ENCODE measurements at regions not wholly inside any gene's neighbourhood (a gene's known extent, or its start where the extent isn't known, plus 50 kb on each side); places are given as distances from the start of the nearest gene placed in this dataset.

DNA sequence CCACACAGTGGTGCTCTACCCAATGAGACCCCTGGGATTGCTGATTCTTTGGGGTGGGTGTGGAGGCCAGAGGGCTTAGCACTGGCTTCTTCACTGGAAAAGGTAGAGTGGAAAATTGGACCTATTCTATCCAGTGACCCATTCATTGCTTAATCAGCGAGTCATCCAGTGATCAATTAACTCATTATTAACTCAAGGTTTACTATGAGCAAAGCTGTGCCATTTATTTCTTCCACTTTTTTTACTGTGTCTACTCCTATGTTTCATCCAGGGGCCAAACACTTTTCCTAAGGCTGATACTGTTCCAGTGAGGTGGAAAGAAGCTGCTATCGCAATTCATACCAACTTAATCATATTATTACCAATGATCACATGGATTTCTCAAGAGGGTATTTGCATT lies 363.9 kb downstream of the RPS6KC1 start:
- TF ChIP-seq, protein P1, sequence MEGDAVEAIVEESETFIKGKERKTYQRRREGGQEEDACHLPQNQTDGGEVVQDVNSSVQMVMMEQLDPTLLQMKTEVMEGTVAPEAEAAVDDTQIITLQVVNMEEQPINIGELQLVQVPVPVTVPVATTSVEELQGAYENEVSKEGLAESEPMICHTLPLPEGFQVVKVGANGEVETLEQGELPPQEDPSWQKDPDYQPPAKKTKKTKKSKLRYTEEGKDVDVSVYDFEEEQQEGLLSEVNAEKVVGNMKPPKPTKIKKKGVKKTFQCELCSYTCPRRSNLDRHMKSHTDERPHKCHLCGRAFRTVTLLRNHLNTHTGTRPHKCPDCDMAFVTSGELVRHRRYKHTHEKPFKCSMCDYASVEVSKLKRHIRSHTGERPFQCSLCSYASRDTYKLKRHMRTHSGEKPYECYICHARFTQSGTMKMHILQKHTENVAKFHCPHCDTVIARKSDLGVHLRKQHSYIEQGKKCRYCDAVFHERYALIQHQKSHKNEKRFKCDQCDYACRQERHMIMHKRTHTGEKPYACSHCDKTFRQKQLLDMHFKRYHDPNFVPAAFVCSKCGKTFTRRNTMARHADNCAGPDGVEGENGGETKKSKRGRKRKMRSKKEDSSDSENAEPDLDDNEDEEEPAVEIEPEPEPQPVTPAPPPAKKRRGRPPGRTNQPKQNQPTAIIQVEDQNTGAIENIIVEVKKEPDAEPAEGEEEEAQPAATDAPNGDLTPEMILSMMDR (IDR thresholded peaks at IDR 0.05; ENCODE audit: insufficient read depth, low read depth, low read length) = no peak
- no peak for TF ChIP-seq EZH2 (IDR thresholded peaks at IDR 0.05; ENCODE audit: insufficient read depth, low read length)
